Heart right ventricle (tissue), 16 donors: ENCODE measurements at regions not wholly inside any gene's neighbourhood (a gene's known extent, or its start where the extent isn't known, plus 50 kb on each side); places are given as distances from the start of the nearest gene placed in this dataset.
A peak's percentile ranks its signal among the peaks of the same experiment; 100 is the strongest.

Experiments used
- ATAC-seq, 8 donors: fragments of 200-7000 bp; cut with Tn5 transposase; one replicate each; pipeline ENCODE4 v1.9.1; 2020; ENCODE audit warnings: mild to moderate bottlenecking in 8 of 8, moderate library complexity in 8 of 8, moderate number of reproducible peaks in 1 of 8
- DNase-seq, 2 donors: peaks; one replicate each; pipeline ENCODE4 v3.0.0-alpha.2; 2020
- H3K27ac ChIP-seq, 10 donors: fragments of 200-600 bp; sonication (generic) in 2 of 10; one replicate each; pipeline versions ENCODE4 v1.5.0 to v1.8.0; 2020 to 2022; ENCODE audit warnings: mild to moderate bottlenecking in 3 of 10
- H3K27me3 ChIP-seq, 7 donors: fragments of 200-600 bp; one replicate each; pipeline ENCODE4 v1.8.0; 2021 to 2022; ENCODE audit warnings: mild to moderate bottlenecking in 2 of 7
- H3K36me3 ChIP-seq, 9 donors: fragments of 200-600 bp; sonication (generic) in 1 of 9; one replicate each; pipeline versions ENCODE4 v1.5.0 to v1.8.0; 2020 to 2022; ENCODE audit warnings: mild to moderate bottlenecking in 2 of 9
- H3K4me1 ChIP-seq, 9 donors: fragments of 200-600 bp; sonication (generic) in 1 of 9; one replicate each; pipeline versions ENCODE4 v1.5.0 to v1.8.0; 2020 to 2022; ENCODE audit warnings: mild to moderate bottlenecking in 4 of 9
- H3K4me3 ChIP-seq, 10 donors: fragments of 200-600 bp; sonication (generic) in 2 of 10; one replicate each; pipeline versions ENCODE4 v1.5.0 to v1.8.0; 2020 to 2022; ENCODE audit warnings: mild to moderate bottlenecking in 7 of 10, moderate library complexity in 2 of 10
- H3K9me3 ChIP-seq, 11 donors: fragments of 200-600 bp in 10 of 11; sonication (generic) in 2 of 11; one replicate each; pipeline versions ENCODE4 v1.5.0 to v1.8.0; 2013 to 2022; ENCODE audit warnings: mild to moderate bottlenecking in 2 of 11, control low read depth in 1 of 11, moderate library complexity in 1 of 11
- WGBS, 2 donors: extraction: QIAGEN DNeasy Blood & Tissue Kit; methylation state at CpG; one replicate each; pipeline ENCODE4 v1.1.7; 2013; ENCODE audit warnings: inconsistent platforms in 1 of 2; 5-methylcytosine and 5-hydroxymethylcytosine counted together
- intact Hi-C, 10 donors: fragments of 100-400 bp; cut with DNase I; formaldehyde crosslinking; loops; one replicate each; pipeline versions ENCODE4 v1.11.1 to v1.14.2; 2022
- TF ChIP-seq, protein P1 (sequence below), 9 donors: fragments of 200-600 bp; sonication (generic) in 2 of 9; IDR thresholded peaks; one replicate each; pipeline versions ENCODE4 v1.5.0 to v1.8.0; 2021 to 2022; ENCODE audit warnings: antibody characterized with exemption in 9 of 9, mild to moderate bottlenecking in 5 of 9, moderate library complexity in 1 of 9
- donor health status: Arrhythmogenic right ventricular cardiomyopathy.
- donor health status: ischemic (EF 13 %, LVEDD 7.1; RV severe dilation, severe dysfunction).
- donor health status: healthy with polysubstance abuse.
- donor health status: DM: no; HTN: yes; CAD: no.
- donor health status: DM: no; HTN: no; CAD: no.
- donor health status: ischemic (EF 25% LVEDD 6.9; RV normal size, moderate dysfunction).
- donor health status: ischemic (EF 25% LVEDD 5.7; RV mildly dilated, moderate dysfunction).
- donor health status: healthy.
- donor health status: DM: yes; HTN: yes; CAD: no.
- donor health status: Ischemic cardiomyopathy.
- donor health status: ischemic (EF 35%, LVEDD 5.7; RV mildly dilated, moderate dysfunction).
- donor health status: nonischemic (EF 11% LVEDD 7.7; RV severe dilation, severe dysfunction).
- donor health status: DM: yes; HTN: yes; CAD: no.
- donor health status: PGD.
- donor health status: ischemic (EF 29% LVEDD 5.4; RV normal size, mild dysfunction).
- donor health status: nonischemic (EF 23%, LVEDD 6.1; RV moderate dilation, normal function).

DNA sequence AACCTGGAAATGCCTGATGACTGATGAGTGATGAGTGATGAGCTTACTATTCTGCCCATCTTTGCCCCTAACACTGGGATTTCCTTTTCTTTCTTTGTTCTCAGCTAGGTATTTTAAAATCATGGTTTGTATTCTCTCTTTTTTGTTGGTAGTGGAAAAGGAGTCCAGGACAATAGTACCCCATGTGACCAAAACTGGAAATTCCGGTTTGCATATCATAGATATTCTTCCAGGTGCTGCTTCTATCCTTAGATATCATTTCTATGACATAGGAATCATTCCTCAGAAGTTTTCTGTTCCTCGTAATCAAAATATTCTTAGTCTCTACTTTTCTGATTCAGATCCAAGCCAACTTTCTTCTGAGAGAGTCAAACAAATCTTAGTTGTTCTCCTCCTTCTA, 320.5 kb upstream of the TET2 start:
- ATAC-seq (no peak), DNase-seq (no peak)
- WGBS, 2 donors: 54 to 57% methylated on average over 2 of the region's 2 CpGs
- intact Hi-C loops: no loop called here
- no peaks in the 10 kb centered on the region for H3K9me3 ChIP-seq
- no peak overlapping the region for H3K27ac ChIP-seq
- H3K36me3 ChIP-seq: no peaks in the 10 kb centered on the region
- TF ChIP-seq, protein P1, sequence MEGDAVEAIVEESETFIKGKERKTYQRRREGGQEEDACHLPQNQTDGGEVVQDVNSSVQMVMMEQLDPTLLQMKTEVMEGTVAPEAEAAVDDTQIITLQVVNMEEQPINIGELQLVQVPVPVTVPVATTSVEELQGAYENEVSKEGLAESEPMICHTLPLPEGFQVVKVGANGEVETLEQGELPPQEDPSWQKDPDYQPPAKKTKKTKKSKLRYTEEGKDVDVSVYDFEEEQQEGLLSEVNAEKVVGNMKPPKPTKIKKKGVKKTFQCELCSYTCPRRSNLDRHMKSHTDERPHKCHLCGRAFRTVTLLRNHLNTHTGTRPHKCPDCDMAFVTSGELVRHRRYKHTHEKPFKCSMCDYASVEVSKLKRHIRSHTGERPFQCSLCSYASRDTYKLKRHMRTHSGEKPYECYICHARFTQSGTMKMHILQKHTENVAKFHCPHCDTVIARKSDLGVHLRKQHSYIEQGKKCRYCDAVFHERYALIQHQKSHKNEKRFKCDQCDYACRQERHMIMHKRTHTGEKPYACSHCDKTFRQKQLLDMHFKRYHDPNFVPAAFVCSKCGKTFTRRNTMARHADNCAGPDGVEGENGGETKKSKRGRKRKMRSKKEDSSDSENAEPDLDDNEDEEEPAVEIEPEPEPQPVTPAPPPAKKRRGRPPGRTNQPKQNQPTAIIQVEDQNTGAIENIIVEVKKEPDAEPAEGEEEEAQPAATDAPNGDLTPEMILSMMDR (IDR thresholded peaks at IDR 0.05): no peak
- H3K4me1 ChIP-seq: no peaks in the 10 kb centered on the region
- no peaks in the 10 kb centered on the region for H3K27me3 ChIP-seq
- no peak overlapping the region for H3K4me3 ChIP-seq

GRCh38 chr4:104829761-104830160, 316.9 kb upstream of the TET2 start:
- Histone ChIP-seq H3K9me3 (no peaks in the 10 kb centered on the region), H3K27me3 (no peaks in the 10 kb centered on the region), H3K36me3 (no peaks in the 10 kb centered on the region), H3K4me3 (no peak overlapping the region), H3K4me1 (no peaks in the 10 kb centered on the region), H3K27ac (no peak overlapping the region)
- TF ChIP-seq, protein P1 (IDR thresholded peaks at IDR 0.05): no peak
- DNase-seq: no peak
- ATAC-seq: no peak
- intact Hi-C loops: no loop called here

- DNase-seq (no peak), ATAC-seq (no peak)
- WGBS, 2 donors: 76 to 86% methylated on average over 3 of the region's 3 CpGs
- Histone ChIP-seq H3K27ac (no peak overlapping the region), H3K9me3 (no peaks in the 10 kb centered on the region), H3K27me3 (no peaks in the 10 kb centered on the region), H3K4me1 (no peaks in the 10 kb centered on the region), H3K4me3 (no peak overlapping the region), H3K36me3 (no peaks in the 10 kb centered on the region)
- TF ChIP-seq, protein P1 (IDR thresholded peaks at IDR 0.05): no peak
- intact Hi-C loops: no loop called here
Observed at GRCh38 chr4:104848597-104849225, 298.0 kb upstream of the TET2 start.

GRCh38 chr4:104859601-104860237, 287.0 kb upstream of the TET2 start:
- H3K27ac ChIP-seq: peak overlapping the region in 1 of 10 donors; percentile 9
- intact Hi-C loops: loop anchor here in 9 of 10 donors (5.0 to 10.0 kb wide), 7 partner anchors 165 to 865 kb away; no protein-coding TSS in a partner anchor
- H3K4me3 ChIP-seq: peak overlapping the region in 7 of 10 donors; percentile 10 to 39 (median 27)
- peaks cover 0 to 3% (median 0%) of the 10 kb centered on the region in 7 donors for H3K27me3 ChIP-seq
- ATAC-seq (peak in 4 of 8 donors; percentile 33 to 72 (median 44)), DNase-seq (no peak)
- 16 to 34% methylated on average over 10 of the region's 10 CpGs for whole genome bisulfite sequencing, 2 donors
- peaks cover 0 to 11% (median 0%) of the 10 kb centered on the region in 11 donors for H3K9me3 ChIP-seq
- TF ChIP-seq, protein P1 (IDR thresholded peaks at IDR 0.05): no peak
- no peaks in the 10 kb centered on the region for H3K36me3 ChIP-seq
- H3K4me1 ChIP-seq: no peaks in the 10 kb centered on the region
